ENCODE measurements at regions not wholly inside any gene's neighbourhood (a gene's known extent, or its start where the extent isn't known, plus 50 kb on each side); places are given as distances from the start of the nearest gene placed in this dataset.
"Not testable (repeated sequence)": the region's sequence is repeated elsewhere in the genome, so short reads cannot be mapped to it uniquely, and the experiment has no call there.

DNA sequence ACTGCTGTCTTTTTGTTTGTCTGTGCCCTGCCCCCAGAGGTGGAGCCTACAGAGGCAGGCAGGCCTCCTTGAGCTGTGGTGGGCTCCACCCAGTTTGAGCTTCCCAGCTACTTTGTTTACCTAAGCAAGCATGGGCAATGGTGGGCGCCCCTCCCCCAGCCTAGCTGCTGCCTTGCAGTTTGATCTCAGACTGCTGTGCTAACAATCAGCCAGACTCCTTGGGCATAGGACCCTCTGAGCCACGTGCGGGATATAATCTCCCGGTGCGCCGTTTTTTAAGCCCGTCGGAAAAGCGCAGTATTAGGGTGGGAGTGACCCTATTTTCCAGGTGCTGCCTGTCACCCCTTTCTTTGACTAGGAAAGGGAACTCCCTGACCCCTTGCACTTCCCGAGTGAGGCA is 81.1 kb upstream of the ANKRD30A start:
- TF ChIP-seq, protein P1, sequence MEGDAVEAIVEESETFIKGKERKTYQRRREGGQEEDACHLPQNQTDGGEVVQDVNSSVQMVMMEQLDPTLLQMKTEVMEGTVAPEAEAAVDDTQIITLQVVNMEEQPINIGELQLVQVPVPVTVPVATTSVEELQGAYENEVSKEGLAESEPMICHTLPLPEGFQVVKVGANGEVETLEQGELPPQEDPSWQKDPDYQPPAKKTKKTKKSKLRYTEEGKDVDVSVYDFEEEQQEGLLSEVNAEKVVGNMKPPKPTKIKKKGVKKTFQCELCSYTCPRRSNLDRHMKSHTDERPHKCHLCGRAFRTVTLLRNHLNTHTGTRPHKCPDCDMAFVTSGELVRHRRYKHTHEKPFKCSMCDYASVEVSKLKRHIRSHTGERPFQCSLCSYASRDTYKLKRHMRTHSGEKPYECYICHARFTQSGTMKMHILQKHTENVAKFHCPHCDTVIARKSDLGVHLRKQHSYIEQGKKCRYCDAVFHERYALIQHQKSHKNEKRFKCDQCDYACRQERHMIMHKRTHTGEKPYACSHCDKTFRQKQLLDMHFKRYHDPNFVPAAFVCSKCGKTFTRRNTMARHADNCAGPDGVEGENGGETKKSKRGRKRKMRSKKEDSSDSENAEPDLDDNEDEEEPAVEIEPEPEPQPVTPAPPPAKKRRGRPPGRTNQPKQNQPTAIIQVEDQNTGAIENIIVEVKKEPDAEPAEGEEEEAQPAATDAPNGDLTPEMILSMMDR (IDR thresholded peaks at IDR 0.05) = not testable (repeated sequence)
- not testable (repeated sequence) for TF ChIP-seq POLR2A (IDR thresholded peaks at IDR 0.05)

Data from lower leg skin (tissue), 3 donors.